ENCODE measurements at regions not wholly inside any gene's neighbourhood (a gene's known extent, or its start where the extent isn't known, plus 50 kb on each side); places are given as distances from the start of the nearest gene placed in this dataset.

GRCh38 chr4:81913427-81913879 is 441.7 kb upstream of the RASGEF1B start:
- TF ChIP-seq POLR2A (IDR thresholded peaks at IDR 0.05; ENCODE audit: low read depth, low read length) (no peak), POLR2AphosphoS5 (IDR thresholded peaks at IDR 0.05; ENCODE audit: low read depth, low read length) (no peak), TAF1 (IDR thresholded peaks at IDR 0.05; ENCODE audit: borderline replicate concordance, low read depth, low read length) (no peak)
